ENCODE measurements at regions not wholly inside any gene's neighbourhood (a gene's known extent, or its start where the extent isn't known, plus 50 kb on each side); places are given as distances from the start of the nearest gene placed in this dataset.

GRCh38 chr14:39763402-39763890 lies 331.2 kb upstream of the FBXO33 start:
- DNase-seq (ENCODE audit: insufficient read length, low spot score) (no peak), FAIRE-seq (no peak)
- TF ChIP-seq CTCF (IDR thresholded peaks at IDR 0.05; ENCODE audit: insufficient read depth, missing control alignments) = no peak

- TF ChIP-seq CTCF (IDR thresholded peaks at IDR 0.05; ENCODE audit: insufficient read depth, missing control alignments) = no peak
- FAIRE-seq = no peak
- no peak for DNase-seq (ENCODE audit: insufficient read length, low spot score)
These were observed 330.6 kb upstream of the FBXO33 start for GRCh38 chr14:39762576-39763401.

GRCh38 chr14:39755269-39755878 lies 323.1 kb upstream of the FBXO33 start:
- no peak for TF ChIP-seq CTCF (IDR thresholded peaks at IDR 0.05; ENCODE audit: insufficient read depth, missing control alignments)
- DNase-seq (ENCODE audit: insufficient read length, low spot score) (no peak), FAIRE-seq (no peak)

GRCh38 chr14:39740454-39740853 lies 308.2 kb upstream of the FBXO33 start:
- DNase-seq (ENCODE audit: insufficient read length, low spot score) = no peak
- TF ChIP-seq CTCF (IDR thresholded peaks at IDR 0.05; ENCODE audit: insufficient read depth, missing control alignments) = no peak
- no peak for FAIRE-seq

GRCh38 chr14:39739796-39740195 lies 307.6 kb upstream of the FBXO33 start:
- DNase-seq (ENCODE audit: insufficient read length, low spot score) (no peak), FAIRE-seq (no peak)
- no peak for TF ChIP-seq CTCF (IDR thresholded peaks at IDR 0.05; ENCODE audit: insufficient read depth, missing control alignments)

GRCh38 chr14:39734306-39734705 lies 302.1 kb upstream of the FBXO33 start:
- DNase-seq (ENCODE audit: insufficient read length, low spot score) (no peak), FAIRE-seq (no peak)
- TF ChIP-seq CTCF (IDR thresholded peaks at IDR 0.05; ENCODE audit: insufficient read depth, missing control alignments) = no peak

GRCh38 chr14:39733741-39734140 lies 301.5 kb upstream of the FBXO33 start:
- DNase-seq (ENCODE audit: insufficient read length, low spot score) (no peak), FAIRE-seq (no peak)
- TF ChIP-seq CTCF (IDR thresholded peaks at IDR 0.05; ENCODE audit: insufficient read depth, missing control alignments) = no peak
